B cell (primary cell): ENCODE measurements at regions not wholly inside any gene's neighbourhood (a gene's known extent, or its start where the extent isn't known, plus 50 kb on each side); places are given as distances from the start of the nearest gene placed in this dataset.

Source experiments
- ATAC-seq: fragments of 200-7000 bp; cut with Tn5 transposase; one replicate; pipeline ENCODE4 v1.10.0; 2021; ENCODE audit warnings: low read depth, mild to moderate bottlenecking, moderate number of reproducible peaks, moderate library complexity
- CTCF ChIA-PET: fragments of 350-600 bp; sonication (Branson Sonifier 250); formaldehyde crosslinking; loops from one replicate; lab custom pipeline; 2021; ENCODE audit warnings: antibody characterized with exemption, inconsistent platforms; lab: Charles Lee
- POLR2A ChIA-PET: fragments of 350-600 bp; sonication (Branson Sonifier 250); formaldehyde crosslinking; loops from one replicate; lab custom pipeline; 2021; ENCODE audit warnings: antibody characterized with exemption; lab: Charles Lee
- DNase-seq: peaks from one replicate; pipeline ENCODE4 v3.0.0; 2013
- H2AFZ ChIP-seq: 2 replicates; pipeline ENCODE4 v1.6.1; 2012; ENCODE audit warnings: mild to moderate bottlenecking, low read depth, low read length; ENCODE audit not compliant: insufficient read depth, poor library complexity, severe bottlenecking
- H3K27ac ChIP-seq, 2 donors: 1 replicate in 1 of 2; 2 replicates in 1 of 2; pipeline ENCODE4 v1.5.1; 2012 to 2013; ENCODE audit warnings: low read length in 2 of 2, mild to moderate bottlenecking in 2 of 2, moderate library complexity in 1 of 2
- H3K27me3 ChIP-seq, 4 experiments: fragments of 200-600 bp in 1 of 4; sonication (generic) in 1 of 4; replicated peaks in 1 of 4; 1 replicate in 2 of 4; 2 replicates in 2 of 4; pipeline versions ENCODE4 v1.6.1 to v1.7.0; 2013 to 2016; ENCODE audit warnings: low read length in 3 of 4, mild to moderate bottlenecking in 2 of 4, mixed read lengths in 1 of 4, moderate library complexity in 1 of 4; ENCODE audit not compliant: insufficient read depth in 4 of 4, control insufficient read depth in 3 of 4; ENCODE audit errors: control extremely low read depth in 1 of 4
- H3K36me3 ChIP-seq, 2 experiments: replicated peaks in 1 of 2; 1 replicate in 1 of 2; 2 replicates in 1 of 2; pipeline versions ENCODE4 v1.6.1 to v1.7.1; 2013; ENCODE audit warnings: low read length in 1 of 2; ENCODE audit not compliant: insufficient read depth in 2 of 2, control insufficient read depth in 1 of 2; ENCODE audit errors: control extremely low read depth in 1 of 2, extremely low read depth in 1 of 2
- H3K4me1 ChIP-seq, 2 donors: fragments of 200-600 bp in 1 of 2; sonication (generic) in 1 of 2; 1 replicate in 1 of 2; 2 replicates in 1 of 2; pipeline versions ENCODE4 v1.5.1 to v1.6.1; 2013 to 2017; ENCODE audit warnings: low read length in 2 of 2; ENCODE audit not compliant: control insufficient read depth in 2 of 2, insufficient read depth in 2 of 2
- H3K4me2 ChIP-seq: replicated peaks from 2 replicates; pipeline ENCODE3; 2012; ENCODE audit warnings: mild to moderate bottlenecking, low read depth, low read length; ENCODE audit not compliant: poor library complexity, severe bottlenecking
- H3K4me3 ChIP-seq, 5 experiments: fragments of 200-600 bp in 1 of 5; sonication (generic) in 1 of 5; 1 replicate in 3 of 5; 2 replicates in 2 of 5; pipeline versions ENCODE4 v1.5.1 to v1.7.0; 2011 to 2016; ENCODE audit warnings: low read length in 4 of 5, mild to moderate bottlenecking in 4 of 5, low read depth in 2 of 5, control low read depth in 1 of 5, moderate library complexity in 1 of 5; ENCODE audit not compliant: insufficient read depth in 1 of 5; ENCODE audit errors: control extremely low read depth in 1 of 5, extremely low read depth in 1 of 5
- H3K79me2 ChIP-seq: fragments of 200-600 bp; sonication (generic); one replicate; pipeline ENCODE4 v1.6.0; 2016; ENCODE audit warnings: low read length; ENCODE audit not compliant: control insufficient read depth, insufficient read depth
- H3K9ac ChIP-seq: fragments of 200-600 bp; sonication (generic); 2 replicates; pipeline ENCODE4 v1.6.1; 2017; ENCODE audit warnings: mild to moderate bottlenecking, low read length, moderate library complexity
- H3K9me3 ChIP-seq, 3 donors: one replicate each; pipeline versions ENCODE4 v1.6.1 to v1.7.1; 2013; ENCODE audit warnings: low read length in 2 of 3; ENCODE audit not compliant: control insufficient read depth in 2 of 3, insufficient read depth in 1 of 3; ENCODE audit errors: control extremely low read depth in 1 of 3
- H4K20me1 ChIP-seq: 2 replicates; pipeline ENCODE4 v1.6.0; 2012; ENCODE audit warnings: mild to moderate bottlenecking, low read length; ENCODE audit not compliant: insufficient read depth, control insufficient read depth, poor library complexity, severe bottlenecking
- H3K27ac Mint-ChIP-seq: one replicate; pipeline ENCODE4 v1.8.0; 2021; ENCODE audit warnings: mixed read lengths
- H3K27me3 Mint-ChIP-seq: one replicate; pipeline ENCODE4 v1.8.0; 2021; ENCODE audit warnings: mixed read lengths
- H3K4me1 Mint-ChIP-seq: one replicate; pipeline ENCODE4 v1.8.0; 2021; ENCODE audit warnings: mixed read lengths
- H3K4me3 Mint-ChIP-seq: one replicate; pipeline ENCODE4 v1.8.0; 2021; ENCODE audit warnings: mixed read lengths
- H3K9me3 Mint-ChIP-seq: one replicate; pipeline ENCODE4 v1.8.0; 2022; ENCODE audit warnings: mixed read lengths; ENCODE audit not compliant: insufficient read depth
- EZH2 ChIP-seq: IDR thresholded peaks from 2 replicates; pipeline ENCODE4 v1.6.1; 2012; ENCODE audit warnings: borderline replicate concordance, low read depth, mild to moderate bottlenecking, moderate library complexity, low read length; ENCODE audit not compliant: insufficient read depth, poor library complexity, severe bottlenecking
- WGBS: methylation state at CpG from one replicate; pipeline ENCODE4 v1.1.5; 2013; ENCODE audit warnings: missing lambda C conversion rate; ENCODE audit not compliant: insufficient coverage; 5-methylcytosine and 5-hydroxymethylcytosine counted together
- intact Hi-C: fragments of 100-400 bp; cut with micrococcal nuclease; formaldehyde crosslinking; loops from one replicate; pipeline ENCODE4 v1.10.0; 2022
- TF ChIP-seq, protein P1 (sequence below): fragments of 200-600 bp; IDR thresholded peaks from one replicate; pipeline ENCODE4 v1.8.0; 2022; ENCODE audit warnings: antibody characterized with exemption, mild to moderate bottlenecking

DNA sequence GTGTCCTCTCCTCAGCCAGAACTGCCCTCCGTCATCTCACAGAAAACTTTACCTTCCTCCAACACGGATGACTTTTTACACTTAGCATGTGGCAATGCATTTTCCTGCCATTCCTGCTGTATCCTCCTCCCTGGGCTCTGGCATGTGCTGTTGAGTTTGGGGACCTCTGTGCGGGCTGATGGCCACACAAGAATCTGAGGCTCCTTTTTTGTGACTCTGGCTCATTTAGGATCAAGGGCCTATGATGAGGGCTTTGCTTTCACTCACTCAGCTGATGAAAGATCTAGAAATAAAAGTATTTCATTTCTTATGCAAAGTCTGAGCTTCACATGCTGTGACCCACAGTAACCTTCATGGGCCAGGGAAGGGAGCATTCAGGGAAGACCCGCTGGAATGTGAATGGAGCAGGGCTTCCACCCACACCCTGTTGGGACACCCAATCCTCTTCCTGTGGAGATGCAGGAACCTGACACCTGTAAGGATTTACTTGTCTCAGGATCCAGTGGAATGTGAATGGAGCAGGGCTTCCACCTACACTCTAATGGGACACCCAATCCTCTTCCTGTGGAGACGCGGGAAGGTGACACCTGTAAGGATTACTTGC lies 500.3 kb upstream of the MKI67 start:
- Histone ChIP-seq H3K9ac (no peak overlapping the region), H3K4me3 (no peak overlapping the region), H3K4me2 (no peak overlapping the region), H3K4me1 (no peaks in the 10 kb centered on the region), H4K20me1 (no peaks in the 10 kb centered on the region), H3K9me3 (peaks cover 0 to 8% (median 0%) of the 10 kb centered on the region in 3 donors), H3K79me2 (no peaks in the 10 kb centered on the region), H3K36me3 (no peaks in the 10 kb centered on the region), H2AFZ (no peak overlapping the region), H3K27ac (no peak overlapping the region), H3K27me3 (no peaks in the 10 kb centered on the region)
- no peaks in the 10 kb centered on the region for H3K27me3 Mint-ChIP-seq
- H3K4me1 Mint-ChIP-seq = no peaks in the 10 kb centered on the region
- POLR2A ChIA-PET = no interaction called here
- H3K27ac Mint-ChIP-seq = no peak overlapping the region
- TF ChIP-seq, protein P1, sequence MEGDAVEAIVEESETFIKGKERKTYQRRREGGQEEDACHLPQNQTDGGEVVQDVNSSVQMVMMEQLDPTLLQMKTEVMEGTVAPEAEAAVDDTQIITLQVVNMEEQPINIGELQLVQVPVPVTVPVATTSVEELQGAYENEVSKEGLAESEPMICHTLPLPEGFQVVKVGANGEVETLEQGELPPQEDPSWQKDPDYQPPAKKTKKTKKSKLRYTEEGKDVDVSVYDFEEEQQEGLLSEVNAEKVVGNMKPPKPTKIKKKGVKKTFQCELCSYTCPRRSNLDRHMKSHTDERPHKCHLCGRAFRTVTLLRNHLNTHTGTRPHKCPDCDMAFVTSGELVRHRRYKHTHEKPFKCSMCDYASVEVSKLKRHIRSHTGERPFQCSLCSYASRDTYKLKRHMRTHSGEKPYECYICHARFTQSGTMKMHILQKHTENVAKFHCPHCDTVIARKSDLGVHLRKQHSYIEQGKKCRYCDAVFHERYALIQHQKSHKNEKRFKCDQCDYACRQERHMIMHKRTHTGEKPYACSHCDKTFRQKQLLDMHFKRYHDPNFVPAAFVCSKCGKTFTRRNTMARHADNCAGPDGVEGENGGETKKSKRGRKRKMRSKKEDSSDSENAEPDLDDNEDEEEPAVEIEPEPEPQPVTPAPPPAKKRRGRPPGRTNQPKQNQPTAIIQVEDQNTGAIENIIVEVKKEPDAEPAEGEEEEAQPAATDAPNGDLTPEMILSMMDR = no peak
- no peak for TF ChIP-seq EZH2
- ATAC-seq = no peak
- no peak for DNase-seq
- CTCF ChIA-PET = no interaction called here
- no peaks in the 10 kb centered on the region for H3K9me3 Mint-ChIP-seq
- no peak overlapping the region for H3K4me3 Mint-ChIP-seq
- intact Hi-C loops = no loop called here
- WGBS = 96% methylated on average over 3 of the region's 6 CpGs

DNA sequence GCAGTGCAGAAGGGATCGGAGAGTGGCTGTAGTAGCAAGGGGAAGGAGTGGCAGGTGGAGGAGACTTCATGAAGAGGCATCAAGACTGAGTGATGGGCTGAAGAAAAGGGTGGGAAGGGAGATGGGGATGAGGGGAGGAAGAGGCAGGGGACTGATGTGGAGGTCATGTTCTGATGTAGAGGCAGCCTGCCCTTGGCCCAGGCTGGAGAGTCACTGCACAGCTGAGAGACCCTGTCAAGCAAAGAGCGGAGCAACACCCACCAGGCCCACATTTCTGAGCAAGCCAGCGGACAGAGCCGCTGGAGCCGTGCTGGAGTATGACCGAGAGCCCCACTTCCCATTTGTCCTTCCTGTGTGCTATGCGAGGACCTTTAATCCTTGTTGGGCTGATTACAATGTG lies 501.6 kb upstream of the MKI67 start:
- CTCF ChIA-PET = no interaction called here
- Histone ChIP-seq H3K9me3 (peaks cover 0 to 11% (median 0%) of the 10 kb centered on the region in 3 donors), H3K36me3 (no peaks in the 10 kb centered on the region), H3K4me1 (no peaks in the 10 kb centered on the region), H3K27ac (no peak overlapping the region), H3K4me2 (no peak overlapping the region), H3K79me2 (no peaks in the 10 kb centered on the region), H4K20me1 (no peaks in the 10 kb centered on the region), H3K4me3 (no peak overlapping the region), H3K9ac (no peak overlapping the region), H2AFZ (no peak overlapping the region), H3K27me3 (no peaks in the 10 kb centered on the region)
- Mint-ChIP-seq H3K9me3 (no peaks in the 10 kb centered on the region), H3K27ac (no peak overlapping the region), H3K4me3 (no peak overlapping the region), H3K4me1 (no peaks in the 10 kb centered on the region), H3K27me3 (no peaks in the 10 kb centered on the region)
- DNase-seq (no peak), ATAC-seq (no peak)
- TF ChIP-seq, protein P1 = no peak
- TF ChIP-seq EZH2 = no peak
- POLR2A ChIA-PET = no interaction called here
- 90% methylated on average over 6 of the region's 7 CpGs for WGBS
- intact Hi-C loops = no loop called here
